Glutamatergic neuron (in vitro differentiated cells): ENCODE measurements at regions not wholly inside any gene's neighbourhood (a gene's known extent, or its start where the extent isn't known, plus 50 kb on each side); places are given as distances from the start of the nearest gene placed in this dataset.
A peak's percentile ranks its signal among the peaks of the same experiment; 100 is the strongest.

Experiments
- DNase-seq: peaks from one replicate; pipeline ENCODE4 v3.0.0; 2022
- H3K27ac Mint-ChIP-seq: one replicate; pipeline ENCODE4 v1.8.0; 2020; ENCODE audit warnings: mild to moderate bottlenecking, mixed read lengths, inconsistent platforms; ENCODE audit not compliant: unreplicated experiment
- H3K27me3 Mint-ChIP-seq: one replicate; pipeline ENCODE4 v1.8.0; 2020; ENCODE audit warnings: mild to moderate bottlenecking, moderate library complexity, mixed read lengths, inconsistent platforms; ENCODE audit not compliant: unreplicated experiment
- H3K36me3 Mint-ChIP-seq: one replicate; pipeline ENCODE4 v1.8.0; 2020; ENCODE audit warnings: mild to moderate bottlenecking, mixed read lengths, inconsistent platforms; ENCODE audit not compliant: unreplicated experiment
- H3K4me1 Mint-ChIP-seq: one replicate; pipeline ENCODE4 v1.8.0; 2020; ENCODE audit warnings: mild to moderate bottlenecking, low read depth, mixed read lengths, inconsistent platforms; ENCODE audit not compliant: unreplicated experiment
- H3K4me3 Mint-ChIP-seq: one replicate; pipeline ENCODE4 v1.8.0; 2020; ENCODE audit warnings: mild to moderate bottlenecking, mixed read lengths, inconsistent platforms; ENCODE audit not compliant: unreplicated experiment
- H3K9me3 Mint-ChIP-seq: one replicate; pipeline ENCODE4 v1.8.0; 2020; ENCODE audit warnings: mild to moderate bottlenecking, moderate library complexity, mixed read lengths, inconsistent platforms; ENCODE audit not compliant: unreplicated experiment
- CTCF ChIP-seq: fragments of 200-600 bp; sonication (generic); IDR thresholded peaks from one replicate; pipeline ENCODE4 v1.5.0; 2021; ENCODE audit not compliant: partially characterized antibody, unreplicated experiment

- no peak for TF ChIP-seq CTCF
- H3K36me3 Mint-ChIP-seq: peaks cover 11% of the 10 kb centered on the region
- H3K4me3 Mint-ChIP-seq: peak overlapping the region; percentile 78
- DNase-seq: no peak
- H3K27ac Mint-ChIP-seq: peak overlapping the region; percentile 80
- peaks cover 4% of the 10 kb centered on the region for H3K27me3 Mint-ChIP-seq
- H3K9me3 Mint-ChIP-seq: peaks cover 10% of the 10 kb centered on the region
- peaks cover 31% of the 10 kb centered on the region for H3K4me1 Mint-ChIP-seq
These were observed 349.3 kb upstream of the B3GAT1 start for GRCh38 chr11:134761386-134761785.

GRCh38 chr11:134760957-134761356, 348.9 kb upstream of the B3GAT1 start:
- Mint-ChIP-seq H3K9me3 (peaks cover 10% of the 10 kb centered on the region), H3K27me3 (peaks cover 4% of the 10 kb centered on the region), H3K27ac (no peak overlapping the region), H3K36me3 (peaks cover 11% of the 10 kb centered on the region), H3K4me3 (peak overlapping the region; percentile 78), H3K4me1 (peaks cover 31% of the 10 kb centered on the region)
- no peak for TF ChIP-seq CTCF
- DNase-seq: no peak

- H3K36me3 Mint-ChIP-seq: peaks cover 7% of the 10 kb centered on the region
- no peak overlapping the region for H3K4me3 Mint-ChIP-seq
- no peak for DNase-seq
- no peak overlapping the region for H3K27ac Mint-ChIP-seq
- no peak for TF ChIP-seq CTCF
- H3K4me1 Mint-ChIP-seq: peaks cover 31% of the 10 kb centered on the region
- H3K27me3 Mint-ChIP-seq: peaks cover 4% of the 10 kb centered on the region
- peaks cover 10% of the 10 kb centered on the region for H3K9me3 Mint-ChIP-seq
These were observed 348.3 kb upstream of the B3GAT1 start for GRCh38 chr11:134760299-134760698.

- peaks cover 10% of the 10 kb centered on the region for H3K9me3 Mint-ChIP-seq
- TF ChIP-seq CTCF: no peak
- H3K4me3 Mint-ChIP-seq: no peak overlapping the region
- no peak for DNase-seq
- H3K4me1 Mint-ChIP-seq: peaks cover 31% of the 10 kb centered on the region
- H3K27me3 Mint-ChIP-seq: peaks cover 4% of the 10 kb centered on the region
- no peak overlapping the region for H3K27ac Mint-ChIP-seq
- H3K36me3 Mint-ChIP-seq: peaks cover 4% of the 10 kb centered on the region
These were observed 347.8 kb upstream of the B3GAT1 start for GRCh38 chr11:134759855-134760254.

GRCh38 chr11:134759274-134759673, 347.2 kb upstream of the B3GAT1 start:
- Mint-ChIP-seq H3K4me3 (no peak overlapping the region), H3K27ac (no peak overlapping the region), H3K36me3 (no peaks in the 10 kb centered on the region), H3K4me1 (peaks cover 31% of the 10 kb centered on the region), H3K27me3 (peaks cover 4% of the 10 kb centered on the region), H3K9me3 (peaks cover 10% of the 10 kb centered on the region)
- no peak for DNase-seq
- no peak for TF ChIP-seq CTCF
